ENCODE measurements at regions not wholly inside any gene's neighbourhood (a gene's known extent, or its start where the extent isn't known, plus 50 kb on each side); places are given as distances from the start of the nearest gene placed in this dataset.
A peak's percentile ranks its signal among the peaks of the same experiment; 100 is the strongest.

GRCh38 chr6:12635375-12635774, 81.2 kb upstream of the PHACTR1 start:
- Histone ChIP-seq H3K9ac (ENCODE audit: low read length) (no peak overlapping the region), H3K79me2 (ENCODE audit: low read length) (no peaks in the 10 kb centered on the region), H3K9me3 (ENCODE audit: insufficient read depth, low read length) (no peaks in the 10 kb centered on the region), H4K20me1 (ENCODE audit: insufficient read depth, low read length) (no peaks in the 10 kb centered on the region), H3K27ac (ENCODE audit: low read length) (no peak overlapping the region), H3K4me2 (ENCODE audit: low read length) (no peak overlapping the region), H3K36me3 (replicated peaks; ENCODE audit: low read depth, low read length) (no peaks in the 10 kb centered on the region), H3K27me3 (ENCODE audit: low read depth, low read length) (no peaks in the 10 kb centered on the region), H3K4me3 (ENCODE audit: low read length) (no peak overlapping the region), H2AFZ (ENCODE audit: low read depth, low read length) (no peak overlapping the region), H3K4me1 (ENCODE audit: low read length) (peaks cover 4% of the 10 kb centered on the region; the same call in 1 of the 2 replicates)
- TF ChIP-seq EZH2phosphoT487 (IDR thresholded peaks at IDR 0.05; ENCODE audit: low read depth), result no peak
- no peak for TF ChIP-seq CTCF (IDR thresholded peaks at IDR 0.05; ENCODE audit: low read depth, low read length)

DNA sequence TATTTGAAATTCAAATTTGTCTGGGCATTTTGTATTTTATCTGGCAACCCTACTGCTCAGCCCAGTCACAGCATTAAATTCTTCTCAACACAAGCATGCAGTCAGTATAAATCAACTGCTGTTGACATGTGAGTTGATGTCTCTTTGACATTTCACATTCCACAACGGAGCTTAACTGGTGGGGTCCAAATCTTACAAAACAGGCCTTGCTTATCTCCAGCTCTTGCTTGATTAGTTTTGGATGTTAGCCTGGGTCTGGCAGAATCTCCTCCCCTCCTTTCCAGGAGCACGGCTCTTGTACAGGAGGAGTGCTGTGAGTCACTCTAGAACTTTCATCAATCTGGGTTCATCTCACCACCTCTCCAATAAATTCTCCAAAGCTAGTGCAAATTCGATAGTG, 80.8 kb upstream of the PHACTR1 start:
- Histone ChIP-seq H3K4me2 (ENCODE audit: low read length) (no peak overlapping the region), H3K79me2 (ENCODE audit: low read length) (no peaks in the 10 kb centered on the region), H3K4me3 (ENCODE audit: low read length) (no peak overlapping the region), H3K27me3 (ENCODE audit: low read depth, low read length) (no peaks in the 10 kb centered on the region), H2AFZ (ENCODE audit: low read depth, low read length) (no peak overlapping the region), H3K9me3 (ENCODE audit: insufficient read depth, low read length) (no peaks in the 10 kb centered on the region), H3K36me3 (replicated peaks; ENCODE audit: low read depth, low read length) (no peaks in the 10 kb centered on the region), H3K27ac (ENCODE audit: low read length) (no peak overlapping the region), H4K20me1 (ENCODE audit: insufficient read depth, low read length) (no peaks in the 10 kb centered on the region), H3K9ac (ENCODE audit: low read length) (no peak overlapping the region), H3K4me1 (ENCODE audit: low read length) (peaks cover 4% of the 10 kb centered on the region; the same call in 1 of the 2 replicates)
- TF ChIP-seq EZH2phosphoT487 (IDR thresholded peaks at IDR 0.05; ENCODE audit: low read depth) (no peak), CTCF (IDR thresholded peaks at IDR 0.05; ENCODE audit: low read depth, low read length) (no peak)

DNA sequence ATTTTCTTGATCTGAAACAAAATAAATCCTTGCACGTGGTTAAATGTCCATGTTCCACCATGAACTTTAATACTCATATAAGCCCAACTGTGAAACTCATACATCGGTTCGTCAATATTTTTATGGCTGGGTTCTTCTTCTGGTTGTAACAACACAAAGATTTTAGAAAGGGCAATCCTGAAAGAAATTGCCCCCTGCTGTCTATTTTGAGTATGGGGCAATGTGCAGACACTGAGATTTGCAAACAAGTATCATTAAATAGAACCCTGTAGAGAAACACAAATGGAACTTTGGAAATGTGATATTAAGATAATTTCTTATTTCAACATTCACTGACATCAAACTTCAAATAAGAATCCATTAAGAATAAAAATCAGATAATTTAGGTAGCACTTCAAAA, 80.2 kb upstream of the PHACTR1 start:
- Histone ChIP-seq H2AFZ (ENCODE audit: low read depth, low read length) (no peak overlapping the region), H3K36me3 (replicated peaks; ENCODE audit: low read depth, low read length) (no peaks in the 10 kb centered on the region), H3K9me3 (ENCODE audit: insufficient read depth, low read length) (no peaks in the 10 kb centered on the region), H3K27ac (ENCODE audit: low read length) (no peak overlapping the region), H3K4me1 (ENCODE audit: low read length) (peaks cover 4% of the 10 kb centered on the region; the same call in 1 of the 2 replicates), H3K4me2 (ENCODE audit: low read length) (no peak overlapping the region), H4K20me1 (ENCODE audit: insufficient read depth, low read length) (no peaks in the 10 kb centered on the region), H3K9ac (ENCODE audit: low read length) (no peak overlapping the region), H3K4me3 (ENCODE audit: low read length) (no peak overlapping the region), H3K79me2 (ENCODE audit: low read length) (no peaks in the 10 kb centered on the region), H3K27me3 (ENCODE audit: low read depth, low read length) (no peaks in the 10 kb centered on the region)
- no peak for TF ChIP-seq EZH2phosphoT487 (IDR thresholded peaks at IDR 0.05; ENCODE audit: low read depth)
- peak; percentile 19 for TF ChIP-seq CTCF (IDR thresholded peaks at IDR 0.05; ENCODE audit: low read depth, low read length)

DNA sequence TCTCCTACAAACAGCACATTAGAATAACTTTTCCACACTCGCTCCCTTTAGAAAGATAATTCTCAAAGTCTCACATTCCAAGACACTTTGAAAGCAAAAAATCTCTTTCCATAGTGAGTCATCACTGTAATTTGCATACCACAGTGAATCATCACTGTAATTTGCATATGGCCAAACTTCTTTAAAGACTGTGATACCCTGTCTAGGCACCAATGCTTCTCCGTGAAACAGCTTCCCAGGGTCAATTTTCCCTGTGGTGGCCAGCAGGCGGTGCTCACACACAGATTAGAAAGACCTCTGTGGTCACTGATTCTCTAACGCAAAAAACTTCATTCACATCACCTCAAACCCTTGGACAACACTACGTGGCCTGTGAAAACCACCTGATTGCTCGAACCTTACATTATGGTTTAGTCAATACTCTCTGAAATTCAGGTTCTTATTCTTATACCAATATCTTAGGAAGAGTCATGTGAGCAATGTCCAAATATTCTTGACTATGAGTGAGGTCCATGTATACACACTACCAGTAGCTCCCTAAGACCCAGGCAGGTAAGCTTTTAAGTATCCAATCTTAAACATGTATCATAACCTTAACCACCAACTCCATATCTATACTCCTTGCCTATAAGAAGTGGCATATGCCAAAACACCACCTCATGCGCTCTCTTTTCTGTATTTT, 78.5 kb upstream of the PHACTR1 start:
- no peak overlapping the region for H3K4me3 ChIP-seq (ENCODE audit: low read length)
- peak; percentile 71 for TF ChIP-seq CTCF (IDR thresholded peaks at IDR 0.05; ENCODE audit: low read depth, low read length)
- no peak for TF ChIP-seq EZH2phosphoT487 (IDR thresholded peaks at IDR 0.05; ENCODE audit: low read depth)
- no peaks in the 10 kb centered on the region for H3K79me2 ChIP-seq (ENCODE audit: low read length)
- no peaks in the 10 kb centered on the region for H4K20me1 ChIP-seq (ENCODE audit: insufficient read depth, low read length)
- no peak overlapping the region for H3K9ac ChIP-seq (ENCODE audit: low read length)
- H3K27ac ChIP-seq (ENCODE audit: low read length), result no peak overlapping the region
- no peaks in the 10 kb centered on the region for H3K36me3 ChIP-seq (replicated peaks; ENCODE audit: low read depth, low read length)
- H3K27me3 ChIP-seq (ENCODE audit: low read depth, low read length), result no peaks in the 10 kb centered on the region
- no peaks in the 10 kb centered on the region for H3K9me3 ChIP-seq (ENCODE audit: insufficient read depth, low read length)
- H3K4me1 ChIP-seq (ENCODE audit: low read length), result peaks cover 4% of the 10 kb centered on the region; the same call in 1 of the 2 replicates
- H3K4me2 ChIP-seq (ENCODE audit: low read length), result no peak overlapping the region
- no peak overlapping the region for H2AFZ ChIP-seq (ENCODE audit: low read depth, low read length)
